GM23338 (cell line): ENCODE measurements at regions not wholly inside any gene's neighbourhood (a gene's known extent, or its start where the extent isn't known, plus 50 kb on each side); places are given as distances from the start of the nearest gene placed in this dataset.

Experiments used
- ATAC-seq: fragments of 200-7000 bp; cut with Tn5 transposase; 3 replicates; pipeline ENCODE4 v1.9.1; 2020
- DNase-seq: peaks from one replicate; pipeline ENCODE4 v3.0.0-alpha.2; 2015; ENCODE audit warnings: low spot score
- H2AFZ ChIP-seq: fragments of 200-600 bp; sonication (generic); 2 replicates; pipeline ENCODE4 v1.8.0; 2016; ENCODE audit warnings: antibody characterized with exemption, mild to moderate bottlenecking, moderate library complexity
- H3F3A ChIP-seq: fragments of 200-600 bp; sonication (generic); replicated peaks from 2 replicates; pipeline ENCODE4 v1.8.0; 2017; ENCODE audit warnings: antibody characterized with exemption, mixed run types, low read depth
- H3K27ac ChIP-seq: fragments of 200-600 bp; sonication (generic); 2 replicates; pipeline ENCODE4 v1.6.1; 2016; ENCODE audit warnings: low read depth
- H3K27me3 ChIP-seq: fragments of 200-600 bp; sonication (generic); 2 replicates; pipeline ENCODE4 v1.8.0; 2016; ENCODE audit warnings: mild to moderate bottlenecking, mixed run types, moderate library complexity; ENCODE audit not compliant: insufficient read depth
- H3K36me3 ChIP-seq: fragments of 200-600 bp; sonication (generic); 2 replicates; pipeline ENCODE4 v1.8.0; 2016; ENCODE audit warnings: mild to moderate bottlenecking; ENCODE audit not compliant: insufficient read depth
- H3K4me1 ChIP-seq: fragments of 200-600 bp; sonication (generic); 2 replicates; pipeline ENCODE4 v1.8.0; 2016; ENCODE audit warnings: mild to moderate bottlenecking, moderate library complexity; ENCODE audit not compliant: insufficient read depth
- H3K4me2 ChIP-seq: fragments of 200-600 bp; sonication (generic); 2 replicates; pipeline ENCODE4 v1.7.1; 2017; ENCODE audit warnings: mixed run types
- H3K4me3 ChIP-seq: fragments of 200-600 bp; sonication (generic); 2 replicates; pipeline ENCODE4 v1.6.1; 2016; ENCODE audit warnings: mixed run types
- H3K79me2 ChIP-seq: fragments of 200-600 bp; sonication (generic); replicated peaks from 2 replicates; pipeline ENCODE4 v1.8.0; 2017; ENCODE audit warnings: mild to moderate bottlenecking; ENCODE audit not compliant: insufficient read depth
- H3K9me2 ChIP-seq: fragments of 200-600 bp; sonication (generic); 2 replicates; pipeline ENCODE4 v1.8.0; 2017; ENCODE audit not compliant: insufficient read depth
- H4K20me1 ChIP-seq: fragments of 200-600 bp; sonication (generic); replicated peaks from 2 replicates; pipeline ENCODE4 v1.8.0; 2017; ENCODE audit warnings: mild to moderate bottlenecking; ENCODE audit not compliant: insufficient read depth
- H3K27ac Mint-ChIP-seq: 2 replicates; pipeline ENCODE4 v1.8.0; 2020; ENCODE audit warnings: inconsistent platforms, mild to moderate bottlenecking, moderate library complexity, mixed read lengths
- H3K27me3 Mint-ChIP-seq: 3 replicates; pipeline ENCODE4 v1.8.0; 2022; ENCODE audit warnings: low read depth, mild to moderate bottlenecking, moderate library complexity, mixed read lengths, inconsistent platforms; ENCODE audit not compliant: insufficient read depth, poor library complexity
- H3K36me3 Mint-ChIP-seq: 3 replicates; pipeline ENCODE4 v1.8.0; 2021; ENCODE audit warnings: low read depth, mild to moderate bottlenecking, inconsistent platforms, moderate library complexity, mixed read lengths
- H3K4me1 Mint-ChIP-seq: 3 replicates; pipeline ENCODE4 v1.8.0; 2020; ENCODE audit warnings: mild to moderate bottlenecking, inconsistent platforms, mixed read lengths
- H3K4me3 Mint-ChIP-seq: 3 replicates; pipeline ENCODE4 v1.8.0; 2021; ENCODE audit warnings: moderate library complexity, mild to moderate bottlenecking, inconsistent platforms, mixed read lengths
- H3K9me3 Mint-ChIP-seq: 3 replicates; pipeline ENCODE4 v1.8.0; 2020; ENCODE audit warnings: moderate library complexity, mild to moderate bottlenecking, inconsistent platforms, mixed read lengths
- CREB1 ChIP-seq: fragments of 250-450 bp; sonication (Bioruptor Pico); IDR thresholded peaks from 2 replicates; pipeline ENCODE4 v1.5.0; 2020; ENCODE audit warnings: low read depth, mild to moderate bottlenecking, moderate library complexity
- EZH2 ChIP-seq: fragments of 200-600 bp; sonication (generic); IDR thresholded peaks from one replicate; pipeline ENCODE4 v1.8.0; 2017; ENCODE audit warnings: antibody characterized with exemption, mild to moderate bottlenecking, low read depth; ENCODE audit not compliant: unreplicated experiment
- EZH2phosphoT487 ChIP-seq: fragments of 200-600 bp; sonication (generic); IDR thresholded peaks from one replicate; pipeline ENCODE4 v1.8.1; 2018; ENCODE audit warnings: antibody characterized with exemption; ENCODE audit not compliant: unreplicated experiment
- JUNB ChIP-seq: IDR thresholded peaks from one replicate; pipeline ENCODE4 v1.6.1; 2016; ENCODE audit warnings: antibody characterized with exemption; ENCODE audit not compliant: unreplicated experiment
- NANOG ChIP-seq: IDR thresholded peaks from 2 replicates; pipeline ENCODE4 v1.6.1; 2016; ENCODE audit warnings: antibody characterized with exemption, borderline replicate concordance
- POLR2AphosphoS5 ChIP-seq: IDR thresholded peaks from 2 replicates; pipeline ENCODE4 v1.6.1; 2016; ENCODE audit warnings: antibody characterized with exemption, low read depth
- STAT1 ChIP-seq: IDR thresholded peaks from one replicate; pipeline ENCODE4 v1.6.1; 2016; ENCODE audit warnings: antibody characterized with exemption; ENCODE audit not compliant: unreplicated experiment
- ZNF114 ChIP-seq: fragments of 250-450 bp; sonication (Bioruptor Pico); IDR thresholded peaks from 2 replicates; pipeline ENCODE4 v1.5.0; 2020; ENCODE audit warnings: mild to moderate bottlenecking, moderate library complexity
- ZNF331 ChIP-seq: fragments of 250-450 bp; sonication (Bioruptor Pico); IDR thresholded peaks from 2 replicates; pipeline ENCODE4 v1.5.0; 2020; ENCODE audit warnings: low read depth, mild to moderate bottlenecking, moderate library complexity
- TF ChIP-seq, protein P1 (sequence below): IDR thresholded peaks from 2 replicates; pipeline ENCODE4 v1.6.1; 2016; ENCODE audit warnings: antibody characterized with exemption
- TF ChIP-seq, protein P2 (sequence below), 2 experiments: fragments of 200-600 bp in 1 of 2; sonication (generic) in 1 of 2; conservative IDR thresholded peaks; 2 replicates each; pipeline versions ENCODE4 v1.5.1 to v1.6.1; 2016 to 2017; ENCODE audit warnings: antibody characterized with exemption in 2 of 2, low read depth in 2 of 2, mild to moderate bottlenecking in 2 of 2, moderate library complexity in 1 of 2
- TF ChIP-seq, protein P3 (sequence below): fragments of 250-450 bp; sonication (Bioruptor Pico); IDR thresholded peaks from 2 replicates; pipeline ENCODE4 v1.5.0; 2020; ENCODE audit warnings: mild to moderate bottlenecking, moderate library complexity
- TF ChIP-seq, protein P4 (sequence below): IDR thresholded peaks from one replicate; pipeline ENCODE4 v1.6.1; 2018; ENCODE audit warnings: antibody characterized with exemption; ENCODE audit not compliant: unreplicated experiment

DNA sequence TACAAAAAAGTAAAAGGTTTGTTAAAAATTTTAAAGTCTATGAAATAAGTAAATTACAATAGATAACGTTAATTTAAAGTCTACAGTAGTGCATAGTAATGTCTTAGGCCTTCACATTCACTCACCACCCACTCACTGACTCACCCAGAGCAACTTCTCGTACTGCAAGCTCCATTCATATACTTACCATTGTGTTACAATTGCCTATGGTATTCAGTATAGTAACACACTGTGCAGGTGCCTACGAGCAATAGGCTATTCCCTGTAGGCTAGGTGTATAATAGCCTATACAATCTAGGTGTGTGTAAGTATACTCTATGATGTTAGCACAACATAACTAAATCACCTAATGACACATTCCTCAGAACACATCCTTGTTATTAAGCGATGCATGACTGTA is 435.3 kb upstream of the TMTC1 start:
- no peaks in the 10 kb centered on the region for H3K79me2 ChIP-seq
- no peaks in the 10 kb centered on the region for H3F3A ChIP-seq
- Mint-ChIP-seq H3K27me3 (no peaks in the 10 kb centered on the region), H3K9me3 (peaks cover 6% of the 10 kb centered on the region; the same call in 2 of the 3 replicates), H3K27ac (no peak overlapping the region), H3K4me3 (no peak overlapping the region), H3K4me1 (peaks cover 16% of the 10 kb centered on the region; the same call in 2 of the 3 replicates), H3K36me3 (no peaks in the 10 kb centered on the region)
- no peak for TF ChIP-seq JUNB
- no peak for TF ChIP-seq EZH2phosphoT487
- no peak for TF ChIP-seq EZH2
- no peak for TF ChIP-seq POLR2AphosphoS5
- TF ChIP-seq, protein P1, sequence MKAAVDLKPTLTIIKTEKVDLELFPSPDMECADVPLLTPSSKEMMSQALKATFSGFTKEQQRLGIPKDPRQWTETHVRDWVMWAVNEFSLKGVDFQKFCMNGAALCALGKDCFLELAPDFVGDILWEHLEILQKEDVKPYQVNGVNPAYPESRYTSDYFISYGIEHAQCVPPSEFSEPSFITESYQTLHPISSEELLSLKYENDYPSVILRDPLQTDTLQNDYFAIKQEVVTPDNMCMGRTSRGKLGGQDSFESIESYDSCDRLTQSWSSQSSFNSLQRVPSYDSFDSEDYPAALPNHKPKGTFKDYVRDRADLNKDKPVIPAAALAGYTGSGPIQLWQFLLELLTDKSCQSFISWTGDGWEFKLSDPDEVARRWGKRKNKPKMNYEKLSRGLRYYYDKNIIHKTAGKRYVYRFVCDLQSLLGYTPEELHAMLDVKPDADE, result no peak
- TF ChIP-seq, protein P2, sequence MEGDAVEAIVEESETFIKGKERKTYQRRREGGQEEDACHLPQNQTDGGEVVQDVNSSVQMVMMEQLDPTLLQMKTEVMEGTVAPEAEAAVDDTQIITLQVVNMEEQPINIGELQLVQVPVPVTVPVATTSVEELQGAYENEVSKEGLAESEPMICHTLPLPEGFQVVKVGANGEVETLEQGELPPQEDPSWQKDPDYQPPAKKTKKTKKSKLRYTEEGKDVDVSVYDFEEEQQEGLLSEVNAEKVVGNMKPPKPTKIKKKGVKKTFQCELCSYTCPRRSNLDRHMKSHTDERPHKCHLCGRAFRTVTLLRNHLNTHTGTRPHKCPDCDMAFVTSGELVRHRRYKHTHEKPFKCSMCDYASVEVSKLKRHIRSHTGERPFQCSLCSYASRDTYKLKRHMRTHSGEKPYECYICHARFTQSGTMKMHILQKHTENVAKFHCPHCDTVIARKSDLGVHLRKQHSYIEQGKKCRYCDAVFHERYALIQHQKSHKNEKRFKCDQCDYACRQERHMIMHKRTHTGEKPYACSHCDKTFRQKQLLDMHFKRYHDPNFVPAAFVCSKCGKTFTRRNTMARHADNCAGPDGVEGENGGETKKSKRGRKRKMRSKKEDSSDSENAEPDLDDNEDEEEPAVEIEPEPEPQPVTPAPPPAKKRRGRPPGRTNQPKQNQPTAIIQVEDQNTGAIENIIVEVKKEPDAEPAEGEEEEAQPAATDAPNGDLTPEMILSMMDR (conservative IDR thresholded peaks at IDR 0.05; ENCODE audit: low read depth in 2 of 2), result no peak
- no peak for TF ChIP-seq CREB1 (CRISPR knock-in tag)
- no peak for TF ChIP-seq ZNF114 (CRISPR knock-in tag)
- TF ChIP-seq, protein P3, sequence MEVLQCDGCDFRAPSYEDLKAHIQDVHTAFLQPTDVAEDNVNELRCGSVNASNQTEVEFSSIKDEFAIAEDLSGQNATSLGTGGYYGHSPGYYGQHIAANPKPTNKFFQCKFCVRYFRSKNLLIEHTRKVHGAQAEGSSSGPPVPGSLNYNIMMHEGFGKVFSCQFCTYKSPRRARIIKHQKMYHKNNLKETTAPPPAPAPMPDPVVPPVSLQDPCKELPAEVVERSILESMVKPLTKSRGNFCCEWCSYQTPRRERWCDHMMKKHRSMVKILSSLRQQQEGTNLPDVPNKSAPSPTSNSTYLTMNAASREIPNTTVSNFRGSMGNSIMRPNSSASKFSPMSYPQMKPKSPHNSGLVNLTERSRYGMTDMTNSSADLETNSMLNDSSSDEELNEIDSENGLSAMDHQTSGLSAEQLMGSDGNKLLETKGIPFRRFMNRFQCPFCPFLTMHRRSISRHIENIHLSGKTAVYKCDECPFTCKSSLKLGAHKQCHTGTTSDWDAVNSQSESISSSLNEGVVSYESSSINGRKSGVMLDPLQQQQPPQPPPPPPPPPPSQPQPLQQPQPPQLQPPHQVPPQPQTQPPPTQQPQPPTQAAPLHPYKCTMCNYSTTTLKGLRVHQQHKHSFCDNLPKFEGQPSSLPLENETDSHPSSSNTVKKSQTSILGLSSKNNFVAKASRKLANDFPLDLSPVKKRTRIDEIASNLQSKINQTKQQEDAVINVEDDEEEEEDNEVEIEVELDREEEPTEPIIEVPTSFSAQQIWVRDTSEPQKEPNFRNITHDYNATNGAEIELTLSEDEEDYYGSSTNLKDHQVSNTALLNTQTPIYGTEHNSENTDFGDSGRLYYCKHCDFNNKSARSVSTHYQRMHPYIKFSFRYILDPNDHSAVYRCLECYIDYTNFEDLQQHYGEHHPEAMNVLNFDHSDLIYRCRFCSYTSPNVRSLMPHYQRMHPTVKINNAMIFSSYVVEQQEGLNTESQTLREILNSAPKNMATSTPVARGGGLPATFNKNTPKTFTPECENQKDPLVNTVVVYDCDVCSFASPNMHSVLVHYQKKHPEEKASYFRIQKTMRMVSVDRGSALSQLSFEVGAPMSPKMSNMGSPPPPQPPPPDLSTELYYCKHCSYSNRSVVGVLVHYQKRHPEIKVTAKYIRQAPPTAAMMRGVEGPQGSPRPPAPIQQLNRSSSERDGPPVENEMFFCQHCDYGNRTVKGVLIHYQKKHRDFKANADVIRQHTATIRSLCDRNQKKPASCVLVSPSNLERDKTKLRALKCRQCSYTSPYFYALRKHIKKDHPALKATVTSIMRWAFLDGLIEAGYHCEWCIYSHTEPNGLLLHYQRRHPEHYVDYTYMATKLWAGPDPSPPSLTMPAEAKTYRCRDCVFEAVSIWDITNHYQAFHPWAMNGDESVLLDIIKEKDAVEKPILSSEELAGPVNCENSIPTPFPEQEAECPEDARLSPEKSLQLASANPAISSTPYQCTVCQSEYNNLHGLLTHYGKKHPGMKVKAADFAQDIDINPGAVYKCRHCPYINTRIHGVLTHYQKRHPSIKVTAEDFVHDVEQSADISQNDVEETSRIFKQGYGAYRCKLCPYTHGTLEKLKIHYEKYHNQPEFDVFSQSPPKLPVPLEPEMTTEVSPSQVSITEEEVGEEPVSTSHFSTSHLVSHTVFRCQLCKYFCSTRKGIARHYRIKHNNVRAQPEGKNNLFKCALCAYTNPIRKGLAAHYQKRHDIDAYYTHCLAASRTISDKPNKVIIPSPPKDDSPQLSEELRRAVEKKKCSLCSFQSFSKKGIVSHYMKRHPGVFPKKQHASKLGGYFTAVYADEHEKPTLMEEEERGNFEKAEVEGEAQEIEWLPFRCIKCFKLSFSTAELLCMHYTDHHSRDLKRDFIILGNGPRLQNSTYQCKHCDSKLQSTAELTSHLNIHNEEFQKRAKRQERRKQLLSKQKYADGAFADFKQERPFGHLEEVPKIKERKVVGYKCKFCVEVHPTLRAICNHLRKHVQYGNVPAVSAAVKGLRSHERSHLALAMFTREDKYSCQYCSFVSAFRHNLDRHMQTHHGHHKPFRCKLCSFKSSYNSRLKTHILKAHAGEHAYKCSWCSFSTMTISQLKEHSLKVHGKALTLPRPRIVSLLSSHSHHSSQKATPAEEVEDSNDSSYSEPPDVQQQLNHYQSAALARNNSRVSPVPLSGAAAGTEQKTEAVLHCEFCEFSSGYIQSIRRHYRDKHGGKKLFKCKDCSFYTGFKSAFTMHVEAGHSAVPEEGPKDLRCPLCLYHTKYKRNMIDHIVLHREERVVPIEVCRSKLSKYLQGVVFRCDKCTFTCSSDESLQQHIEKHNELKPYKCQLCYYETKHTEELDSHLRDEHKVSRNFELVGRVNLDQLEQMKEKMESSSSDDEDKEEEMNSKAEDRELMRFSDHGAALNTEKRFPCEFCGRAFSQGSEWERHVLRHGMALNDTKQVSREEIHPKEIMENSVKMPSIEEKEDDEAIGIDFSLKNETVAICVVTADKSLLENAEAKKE, result no peak
- TF ChIP-seq STAT1, result no peak
- TF ChIP-seq NANOG, result no peak
- TF ChIP-seq, protein P4, sequence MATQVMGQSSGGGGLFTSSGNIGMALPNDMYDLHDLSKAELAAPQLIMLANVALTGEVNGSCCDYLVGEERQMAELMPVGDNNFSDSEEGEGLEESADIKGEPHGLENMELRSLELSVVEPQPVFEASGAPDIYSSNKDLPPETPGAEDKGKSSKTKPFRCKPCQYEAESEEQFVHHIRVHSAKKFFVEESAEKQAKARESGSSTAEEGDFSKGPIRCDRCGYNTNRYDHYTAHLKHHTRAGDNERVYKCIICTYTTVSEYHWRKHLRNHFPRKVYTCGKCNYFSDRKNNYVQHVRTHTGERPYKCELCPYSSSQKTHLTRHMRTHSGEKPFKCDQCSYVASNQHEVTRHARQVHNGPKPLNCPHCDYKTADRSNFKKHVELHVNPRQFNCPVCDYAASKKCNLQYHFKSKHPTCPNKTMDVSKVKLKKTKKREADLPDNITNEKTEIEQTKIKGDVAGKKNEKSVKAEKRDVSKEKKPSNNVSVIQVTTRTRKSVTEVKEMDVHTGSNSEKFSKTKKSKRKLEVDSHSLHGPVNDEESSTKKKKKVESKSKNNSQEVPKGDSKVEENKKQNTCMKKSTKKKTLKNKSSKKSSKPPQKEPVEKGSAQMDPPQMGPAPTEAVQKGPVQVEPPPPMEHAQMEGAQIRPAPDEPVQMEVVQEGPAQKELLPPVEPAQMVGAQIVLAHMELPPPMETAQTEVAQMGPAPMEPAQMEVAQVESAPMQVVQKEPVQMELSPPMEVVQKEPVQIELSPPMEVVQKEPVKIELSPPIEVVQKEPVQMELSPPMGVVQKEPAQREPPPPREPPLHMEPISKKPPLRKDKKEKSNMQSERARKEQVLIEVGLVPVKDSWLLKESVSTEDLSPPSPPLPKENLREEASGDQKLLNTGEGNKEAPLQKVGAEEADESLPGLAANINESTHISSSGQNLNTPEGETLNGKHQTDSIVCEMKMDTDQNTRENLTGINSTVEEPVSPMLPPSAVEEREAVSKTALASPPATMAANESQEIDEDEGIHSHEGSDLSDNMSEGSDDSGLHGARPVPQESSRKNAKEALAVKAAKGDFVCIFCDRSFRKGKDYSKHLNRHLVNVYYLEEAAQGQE, result no peak
- no peak for TF ChIP-seq ZNF331
- no peaks in the 10 kb centered on the region for H3K36me3 ChIP-seq
- no peak overlapping the region for H3K4me2 ChIP-seq
- no peaks in the 10 kb centered on the region for H3K9me2 ChIP-seq
- H4K20me1 ChIP-seq, result no peaks in the 10 kb centered on the region
- ATAC-seq, result no peak
- H3K4me1 ChIP-seq, result peaks cover 5% of the 10 kb centered on the region
- no peaks in the 10 kb centered on the region for H3K27me3 ChIP-seq
- H3K4me3 ChIP-seq, result no peak overlapping the region
- H3K27ac ChIP-seq, result no peak overlapping the region
- H2AFZ ChIP-seq, result no peak overlapping the region
- DNase-seq, result no peak
